Naive thymus-derived CD4-positive, alpha-beta T cell (primary cell): ENCODE measurements at regions not wholly inside any gene's neighbourhood (a gene's known extent, or its start where the extent isn't known, plus 50 kb on each side); places are given as distances from the start of the nearest gene placed in this dataset.

Experiments used
- ATAC-seq: fragments of 150-1000 bp; cut with Tn5 transposase; 2 replicates; pipeline ENCODE4 v1.10.0; 2021; ENCODE audit warnings: mild to moderate bottlenecking, moderate library complexity
- CTCF ChIA-PET: fragments of 350-600 bp; sonication (Branson Sonifier 250); formaldehyde crosslinking; loops from one replicate; lab custom pipeline; 2021; ENCODE audit warnings: antibody characterized with exemption; lab: Charles Lee
- POLR2A ChIA-PET: fragments of 350-600 bp; sonication (Branson Sonifier 250); formaldehyde crosslinking; loops from one replicate; lab custom pipeline; 2021; ENCODE audit warnings: antibody characterized with exemption, inconsistent platforms; lab: Charles Lee
- DNase-seq, 9 donors: peaks; one replicate each; pipeline versions ENCODE4 v3.0.0 to v3.0.0-alpha.2; 2020 to 2022; ENCODE audit warnings: mixed read lengths in 1 of 9
- H3K27ac ChIP-seq: one replicate; pipeline ENCODE4 v1.7.0; 2013; ENCODE audit warnings: mild to moderate bottlenecking, low read depth, low read length, moderate library complexity
- H3K27me3 ChIP-seq, 2 donors: one replicate each; pipeline ENCODE4 v1.7.0; 2013; ENCODE audit warnings: low read length in 2 of 2, mild to moderate bottlenecking in 2 of 2, moderate library complexity in 2 of 2; ENCODE audit not compliant: control insufficient read depth in 2 of 2, insufficient read depth in 2 of 2
- H3K36me3 ChIP-seq, 3 experiments: 1 replicate in 2 of 3; 2 replicates in 1 of 3; pipeline ENCODE4 v1.7.0; 2013; ENCODE audit warnings: low read length in 3 of 3, mild to moderate bottlenecking in 3 of 3, moderate library complexity in 1 of 3; ENCODE audit not compliant: insufficient read depth in 3 of 3, control insufficient read depth in 2 of 3
- H3K4me1 ChIP-seq, 2 donors: one replicate each; pipeline ENCODE4 v1.7.0; 2013; ENCODE audit warnings: low read length in 2 of 2, mild to moderate bottlenecking in 2 of 2, moderate library complexity in 1 of 2; ENCODE audit not compliant: control insufficient read depth in 2 of 2, insufficient read depth in 2 of 2
- H3K4me3 ChIP-seq: 2 replicates; pipeline ENCODE4 v1.7.0; 2013; ENCODE audit warnings: mild to moderate bottlenecking, low read length
- H3K9me3 ChIP-seq, 3 experiments: 1 replicate in 2 of 3; 2 replicates in 1 of 3; pipeline ENCODE4 v1.7.0; 2013; ENCODE audit warnings: low read length in 3 of 3; ENCODE audit not compliant: control insufficient read depth in 2 of 3
- H3K27ac Mint-ChIP-seq, 9 donors: one replicate each; pipeline ENCODE4 v1.8.0; 2020 to 2022; ENCODE audit warnings: mixed read lengths in 9 of 9, mild to moderate bottlenecking in 8 of 9, moderate library complexity in 5 of 9, inconsistent platforms in 2 of 9
- H3K27me3 Mint-ChIP-seq, 5 donors: one replicate each; pipeline ENCODE4 v1.8.0; 2021 to 2022; ENCODE audit warnings: mixed read lengths in 5 of 5, mild to moderate bottlenecking in 1 of 5
- H3K36me3 Mint-ChIP-seq, 5 donors: one replicate each; pipeline ENCODE4 v1.8.0; 2020 to 2022; ENCODE audit warnings: mixed read lengths in 5 of 5, mild to moderate bottlenecking in 3 of 5, inconsistent platforms in 1 of 5
- H3K4me1 Mint-ChIP-seq, 7 donors: one replicate each; pipeline ENCODE4 v1.8.0; 2020 to 2022; ENCODE audit warnings: mixed read lengths in 7 of 7, mild to moderate bottlenecking in 3 of 7, inconsistent platforms in 1 of 7
- H3K4me3 Mint-ChIP-seq, 10 donors: one replicate each; pipeline ENCODE4 v1.8.0; 2020 to 2022; ENCODE audit warnings: mild to moderate bottlenecking in 10 of 10, mixed read lengths in 10 of 10, moderate library complexity in 6 of 10, inconsistent platforms in 2 of 10
- H3K9me3 Mint-ChIP-seq, 11 donors: one replicate each; pipeline ENCODE4 v1.8.0; 2020 to 2022; ENCODE audit warnings: mixed read lengths in 11 of 11, mild to moderate bottlenecking in 4 of 11, inconsistent platforms in 1 of 11, moderate library complexity in 1 of 11
- intact Hi-C, 2 donors: fragments of 100-400 bp; cut with micrococcal nuclease; formaldehyde crosslinking; loops; one replicate each; pipeline ENCODE4 v1.15.1; 2023

- H3K4me3 ChIP-seq, result no peak overlapping the region
- no peaks in the 10 kb centered on the region for H3K36me3 ChIP-seq
- ATAC-seq, result no peak
- H3K27me3 ChIP-seq, result no peaks in the 10 kb centered on the region
- no peaks in the 10 kb centered on the region for H3K9me3 ChIP-seq
- H3K4me3 Mint-ChIP-seq, result no peak overlapping the region
- H3K4me1 Mint-ChIP-seq, result no peaks in the 10 kb centered on the region
- H3K4me1 ChIP-seq, result no peaks in the 10 kb centered on the region
- peaks cover 0 to 12% (median 0%) of the 10 kb centered on the region in 5 donors for H3K27me3 Mint-ChIP-seq
- no peak overlapping the region for H3K27ac Mint-ChIP-seq
- intact Hi-C loops, result no loop called here
- no peaks in the 10 kb centered on the region for H3K9me3 Mint-ChIP-seq
- H3K36me3 Mint-ChIP-seq, result no peaks in the 10 kb centered on the region
- no peak overlapping the region for H3K27ac ChIP-seq
- POLR2A ChIA-PET, result no interaction called here
- CTCF ChIA-PET, result interaction anchor here (0.7 kb wide), 1 partner anchor 82 kb away, joined by 3 read pairs; no protein-coding TSS in a partner anchor
- no peak for DNase-seq
Observed at GRCh38 chr4:114034189-114034588, 54.7 kb upstream of the ARSJ start.

GRCh38 chr4:114036426-114036825, 57.0 kb upstream of the ARSJ start:
- POLR2A ChIA-PET, result no interaction called here
- Histone ChIP-seq H3K4me3 (no peak overlapping the region), H3K27ac (no peak overlapping the region), H3K27me3 (no peaks in the 10 kb centered on the region), H3K4me1 (no peaks in the 10 kb centered on the region), H3K9me3 (no peaks in the 10 kb centered on the region), H3K36me3 (no peaks in the 10 kb centered on the region)
- Mint-ChIP-seq H3K27ac (no peak overlapping the region), H3K36me3 (no peaks in the 10 kb centered on the region), H3K4me1 (peaks cover 0 to 10% (median 7%) of the 10 kb centered on the region in 7 donors), H3K4me3 (no peak overlapping the region), H3K27me3 (peaks cover 0 to 12% (median 0%) of the 10 kb centered on the region in 5 donors), H3K9me3 (no peaks in the 10 kb centered on the region)
- DNase-seq (no peak), ATAC-seq (no peak)
- intact Hi-C loops, result no loop called here
- CTCF ChIA-PET, result no interaction called here

GRCh38 chr4:114036864-114037263, 57.4 kb upstream of the ARSJ start:
- H3K4me1 ChIP-seq, result no peaks in the 10 kb centered on the region
- Mint-ChIP-seq H3K4me1 (peaks cover 0 to 10% (median 7%) of the 10 kb centered on the region in 7 donors), H3K27ac (no peak overlapping the region), H3K36me3 (no peaks in the 10 kb centered on the region), H3K4me3 (no peak overlapping the region), H3K27me3 (peaks cover 0 to 11% (median 0%) of the 10 kb centered on the region in 5 donors), H3K9me3 (no peaks in the 10 kb centered on the region)
- no peaks in the 10 kb centered on the region for H3K36me3 ChIP-seq
- ChIA-PET CTCF (no interaction called here), POLR2A (no interaction called here)
- intact Hi-C loops, result no loop called here
- no peak for ATAC-seq
- no peak for DNase-seq
- no peaks in the 10 kb centered on the region for H3K9me3 ChIP-seq
- no peak overlapping the region for H3K4me3 ChIP-seq
- H3K27ac ChIP-seq, result no peak overlapping the region
- H3K27me3 ChIP-seq, result no peaks in the 10 kb centered on the region

GRCh38 chr4:114037988-114038387, 58.5 kb upstream of the ARSJ start:
- ChIA-PET POLR2A (no interaction called here), CTCF (no interaction called here)
- no peak overlapping the region for H3K4me3 ChIP-seq
- H3K36me3 ChIP-seq, result no peaks in the 10 kb centered on the region
- ATAC-seq, result no peak
- no peak overlapping the region for H3K27ac ChIP-seq
- H3K9me3 ChIP-seq, result no peaks in the 10 kb centered on the region
- Mint-ChIP-seq H3K9me3 (no peaks in the 10 kb centered on the region), H3K27me3 (peaks cover 0 to 6% (median 0%) of the 10 kb centered on the region in 5 donors), H3K4me1 (peaks cover 0 to 10% (median 7%) of the 10 kb centered on the region in 7 donors), H3K4me3 (no peak overlapping the region), H3K36me3 (no peaks in the 10 kb centered on the region), H3K27ac (no peak overlapping the region)
- no peak for DNase-seq
- H3K4me1 ChIP-seq, result no peaks in the 10 kb centered on the region
- H3K27me3 ChIP-seq, result no peaks in the 10 kb centered on the region
- intact Hi-C loops, result no loop called here

- Histone ChIP-seq H3K4me3 (no peak overlapping the region), H3K27me3 (no peaks in the 10 kb centered on the region), H3K9me3 (no peaks in the 10 kb centered on the region), H3K4me1 (no peaks in the 10 kb centered on the region), H3K36me3 (no peaks in the 10 kb centered on the region), H3K27ac (no peak overlapping the region)
- no peaks in the 10 kb centered on the region for H3K9me3 Mint-ChIP-seq
- H3K4me1 Mint-ChIP-seq, result peaks cover 0 to 10% (median 7%) of the 10 kb centered on the region in 7 donors
- H3K27ac Mint-ChIP-seq, result no peak overlapping the region
- no peak for DNase-seq
- no peaks in the 10 kb centered on the region for H3K36me3 Mint-ChIP-seq
- POLR2A ChIA-PET, result no interaction called here
- no peak overlapping the region for H3K4me3 Mint-ChIP-seq
- H3K27me3 Mint-ChIP-seq, result peaks cover 0 to 6% (median 0%) of the 10 kb centered on the region in 5 donors
- CTCF ChIA-PET, result no interaction called here
- intact Hi-C loops, result no loop called here
- ATAC-seq, result no peak
Observed at GRCh38 chr4:114038762-114039387, 59.4 kb upstream of the ARSJ start.

GRCh38 chr4:114040319-114041116, 61.1 kb upstream of the ARSJ start:
- Mint-ChIP-seq H3K27me3 (no peaks in the 10 kb centered on the region), H3K36me3 (no peaks in the 10 kb centered on the region), H3K9me3 (peaks cover 0 to 3% (median 0%) of the 10 kb centered on the region in 11 donors), H3K4me1 (peaks cover 0 to 10% (median 7%) of the 10 kb centered on the region in 7 donors), H3K27ac (peak overlapping the region in 1 of 9 donors; percentile 42), H3K4me3 (no peak overlapping the region)
- H3K36me3 ChIP-seq, result no peaks in the 10 kb centered on the region
- H3K4me3 ChIP-seq, result no peak overlapping the region
- ATAC-seq (no peak), DNase-seq (no peak)
- H3K4me1 ChIP-seq, result no peaks in the 10 kb centered on the region
- intact Hi-C loops, result no loop called here
- no peak overlapping the region for H3K27ac ChIP-seq
- ChIA-PET CTCF (no interaction called here), POLR2A (no interaction called here)
- no peaks in the 10 kb centered on the region for H3K9me3 ChIP-seq
- no peaks in the 10 kb centered on the region for H3K27me3 ChIP-seq
